Thoracic aorta (tissue), 2 donors: ENCODE measurements at regions not wholly inside any gene's neighbourhood (a gene's known extent, or its start where the extent isn't known, plus 50 kb on each side); places are given as distances from the start of the nearest gene placed in this dataset.

Source experiments
- ATAC-seq: fragments of 150-250 bp; one replicate; pipeline ENCODE4 v1.8.0; 2017; ENCODE audit warnings: low read depth; ENCODE audit not compliant: insufficient number of reproducible peaks, low FRiP score
- DNase-seq: peaks from one replicate; pipeline ENCODE4 v3.0.0-alpha.2; 2020; ENCODE audit warnings: low spot score
- H3K27ac ChIP-seq, 2 donors: fragments of 200-600 bp; sonication (generic); 1 replicate in 1 of 2; 2 replicates in 1 of 2; pipeline ENCODE4 v1.5.1; 2016; ENCODE audit warnings: mild to moderate bottlenecking in 2 of 2, moderate library complexity in 2 of 2
- H3K27me3 ChIP-seq: fragments of 200-600 bp; sonication (generic); replicated peaks from 2 replicates; pipeline ENCODE4 v1.6.0; 2016; ENCODE audit warnings: mild to moderate bottlenecking; ENCODE audit not compliant: insufficient read depth
- H3K36me3 ChIP-seq: fragments of 200-600 bp; sonication (generic); one replicate; pipeline ENCODE4 v1.5.1; 2016
- H3K4me1 ChIP-seq, 2 donors: fragments of 200-600 bp; sonication (generic); 1 replicate in 1 of 2; 2 replicates in 1 of 2; pipeline versions ENCODE4 v1.5.1 to v1.6.0; 2016; ENCODE audit warnings: low read depth in 2 of 2, mild to moderate bottlenecking in 1 of 2; ENCODE audit not compliant: control insufficient read depth in 1 of 2
- H3K4me3 ChIP-seq: fragments of 200-600 bp; sonication (generic); 2 replicates; pipeline ENCODE4 v1.5.1; 2016; ENCODE audit warnings: mild to moderate bottlenecking
- H3K9me3 ChIP-seq: fragments of 200-600 bp; sonication (generic); 2 replicates; pipeline ENCODE4 v1.5.1; 2016
- CTCF ChIP-seq: fragments of 200-600 bp; sonication (generic); IDR thresholded peaks from one replicate; pipeline ENCODE4 v1.5.1; 2019; ENCODE audit warnings: antibody characterized with exemption

GRCh38 chr13:50276550-50276949 lies 261.3 kb downstream of the KCNRG start:
- no peaks in the 10 kb centered on the region for H3K4me1 ChIP-seq
- H3K36me3 ChIP-seq, result no peaks in the 10 kb centered on the region
- no peak for TF ChIP-seq CTCF
- DNase-seq, result no peak
- no peaks in the 10 kb centered on the region for H3K9me3 ChIP-seq
- no peak for ATAC-seq
- H3K4me3 ChIP-seq, result no peak overlapping the region
- no peaks in the 10 kb centered on the region for H3K27me3 ChIP-seq
- no peak overlapping the region for H3K27ac ChIP-seq

- Histone ChIP-seq H3K27me3 (no peaks in the 10 kb centered on the region), H3K4me1 (no peaks in the 10 kb centered on the region), H3K9me3 (no peaks in the 10 kb centered on the region), H3K36me3 (no peaks in the 10 kb centered on the region), H3K4me3 (no peak overlapping the region), H3K27ac (no peak overlapping the region)
- TF ChIP-seq CTCF, result no peak
- no peak for ATAC-seq
- no peak for DNase-seq
These were observed 261.9 kb downstream of the KCNRG start for GRCh38 chr13:50277127-50277526.

GRCh38 chr13:50277906-50278305 lies 262.7 kb downstream of the KCNRG start:
- no peak for ATAC-seq
- no peaks in the 10 kb centered on the region for H3K9me3 ChIP-seq
- H3K27me3 ChIP-seq, result no peaks in the 10 kb centered on the region
- H3K4me3 ChIP-seq, result no peak overlapping the region
- no peaks in the 10 kb centered on the region for H3K4me1 ChIP-seq
- no peaks in the 10 kb centered on the region for H3K36me3 ChIP-seq
- no peak for TF ChIP-seq CTCF
- H3K27ac ChIP-seq, result no peak overlapping the region
- DNase-seq, result no peak

GRCh38 chr13:50280441-50280937 lies 265.2 kb downstream of the KCNRG start:
- Histone ChIP-seq H3K9me3 (no peaks in the 10 kb centered on the region), H3K27me3 (no peaks in the 10 kb centered on the region), H3K4me3 (no peak overlapping the region), H3K4me1 (no peaks in the 10 kb centered on the region), H3K27ac (no peak overlapping the region), H3K36me3 (no peaks in the 10 kb centered on the region)
- no peak for TF ChIP-seq CTCF
- ATAC-seq, result no peak
- no peak for DNase-seq

- Histone ChIP-seq H3K27ac (no peak overlapping the region), H3K9me3 (no peaks in the 10 kb centered on the region), H3K27me3 (no peaks in the 10 kb centered on the region), H3K36me3 (no peaks in the 10 kb centered on the region), H3K4me3 (no peak overlapping the region), H3K4me1 (no peaks in the 10 kb centered on the region)
- DNase-seq (no peak), ATAC-seq (no peak)
- TF ChIP-seq CTCF, result no peak
These were observed 266.8 kb downstream of the KCNRG start for GRCh38 chr13:50282016-50282415.
